Panc1 (cell line): ENCODE measurements at regions not wholly inside any gene's neighbourhood (a gene's known extent, or its start where the extent isn't known, plus 50 kb on each side); places are given as distances from the start of the nearest gene placed in this dataset.

Source experiments
- ATAC-seq: fragments of 200-7000 bp; cut with Tn5 transposase; 2 replicates; pipeline ENCODE4 v1.9.1; 2020; ENCODE audit warnings: mild to moderate bottlenecking, moderate library complexity
- BruUV-seq: library from RNA; stranded (reverse); fragments of 400-500 nt; replicated peaks from 2 replicates; lab custom pipeline; 2021; lab: Mats Ljungman, UMichigan
- CTCF ChIA-PET: fragments of 300-600 bp; sonication (Branson Sonifier 250); formaldehyde crosslinking; loops from one replicate; lab custom pipeline; 2022; ENCODE audit warnings: antibody characterized with exemption; lab: Charles Lee
- POLR2A ChIA-PET: fragments of 300-600 bp; sonication (Branson Sonifier 250); formaldehyde crosslinking; loops from one replicate; lab custom pipeline; 2022; ENCODE audit warnings: antibody characterized with exemption; lab: Charles Lee
- DNase-seq: peaks from one replicate; pipeline ENCODE4 v3.0.0-alpha.2; 2010; ENCODE audit warnings: low read depth, low spot score
- H3K27ac ChIP-seq: 2 replicates; pipeline ENCODE4 v1.5.1; 2011; ENCODE audit warnings: mild to moderate bottlenecking, low read length, inconsistent platforms
- H3K27me3 ChIP-seq: fragments of 200-500 bp; sonication (Bioruptor generic); 2 replicates; pipeline ENCODE4 v1.6.0; 2014; ENCODE audit warnings: low read length, inconsistent platforms; ENCODE audit not compliant: control insufficient read depth, insufficient read depth
- H3K36me3 ChIP-seq: fragments of 200-500 bp; sonication (Bioruptor generic); 2 replicates; pipeline ENCODE4 v1.5.1; 2014; ENCODE audit warnings: inconsistent platforms, mild to moderate bottlenecking, low read length, moderate library complexity; ENCODE audit not compliant: control insufficient read depth, insufficient read depth
- H3K4me1 ChIP-seq: 2 replicates; pipeline ENCODE4 v1.5.1; 2011; ENCODE audit warnings: inconsistent platforms, mild to moderate bottlenecking, low read length, moderate library complexity; ENCODE audit not compliant: control insufficient read depth, insufficient read depth
- H3K4me3 ChIP-seq, 2 experiments: 2 replicates each; pipeline ENCODE4 v1.5.1; 2011 to 2012; ENCODE audit warnings: low read depth in 2 of 2, low read length in 2 of 2, mild to moderate bottlenecking in 2 of 2, inconsistent platforms in 1 of 2, moderate library complexity in 1 of 2
- H3K9me3 ChIP-seq: fragments of 200-500 bp; sonication (Bioruptor generic); 2 replicates; pipeline ENCODE4 v1.5.1; 2014; ENCODE audit warnings: low read depth, mild to moderate bottlenecking, inconsistent platforms, low read length, moderate library complexity; ENCODE audit not compliant: control insufficient read depth, insufficient read depth
- CTCF ChIP-seq: fragments of 450-650 bp; IDR thresholded peaks from 2 replicates; pipeline ENCODE4 v1.5.1; 2017; ENCODE audit warnings: mild to moderate bottlenecking
- POLR2AphosphoS5 ChIP-seq: IDR thresholded peaks from 2 replicates; pipeline ENCODE4 v1.6.1; 2012; ENCODE audit warnings: mild to moderate bottlenecking, low read depth, low read length, moderate library complexity
- REST ChIP-seq, 2 experiments: IDR thresholded peaks; 2 replicates each; pipeline ENCODE4 v1.6.1; 2011 to 2012; ENCODE audit warnings: low read depth in 2 of 2, control low read depth in 1 of 2, low read length in 1 of 2, mild to moderate bottlenecking in 1 of 2, moderate library complexity in 1 of 2; ENCODE audit not compliant: insufficient read depth in 1 of 2
- SIN3A ChIP-seq: IDR thresholded peaks from 2 replicates; pipeline ENCODE4 v1.6.1; 2012; ENCODE audit warnings: low read depth, mild to moderate bottlenecking, low read length, moderate library complexity, borderline replicate concordance; ENCODE audit not compliant: insufficient read depth
- TCF7L2 ChIP-seq: IDR thresholded peaks from 2 replicates; pipeline ENCODE4 v1.6.1; 2011; ENCODE audit warnings: mild to moderate bottlenecking, low read depth, low read length, inconsistent platforms
- in situ Hi-C: cut with HindIII; loops from 2 replicates; pipeline ENCODE4 v1.10.0; 2016; ENCODE audit warnings: low sequenced_read_pairs, low pct_unique_long_range_greater_than_20kb
- intact Hi-C: fragments of 100-400 bp; cut with micrococcal nuclease; formaldehyde crosslinking; loops from one replicate; pipeline ENCODE4 v1.10.0; 2022; ENCODE audit not compliant: unreplicated experiment

GRCh38 chr5:124403281-124403680, 343.2 kb downstream of the ZNF608 start:
- Histone ChIP-seq H3K4me3 (no peak overlapping the region), H3K27me3 (no peaks in the 10 kb centered on the region), H3K27ac (no peak overlapping the region), H3K36me3 (no peaks in the 10 kb centered on the region), H3K4me1 (no peaks in the 10 kb centered on the region), H3K9me3 (no peaks in the 10 kb centered on the region)
- CTCF ChIA-PET = no interaction called here
- BruUV-seq = no TSS peak
- POLR2A ChIA-PET = no interaction called here
- in situ Hi-C loops = no loop called here
- intact Hi-C loops = no loop called here
- ATAC-seq (no peak), DNase-seq (no peak)
- TF ChIP-seq TCF7L2 (no peak), POLR2AphosphoS5 (no peak), REST (IDR thresholded peaks at IDR 0.05; ENCODE audit: insufficient read depth in 1 of 2, low read depth in 2 of 2, low read length in 1 of 2) (no peak), SIN3A (no peak), CTCF (no peak)

- ATAC-seq (no peak), DNase-seq (no peak)
- in situ Hi-C loops (no loop called here), intact Hi-C loops (no loop called here)
- ChIA-PET CTCF (no interaction called here), POLR2A (no interaction called here)
- Histone ChIP-seq H3K9me3 (no peaks in the 10 kb centered on the region), H3K4me1 (no peaks in the 10 kb centered on the region), H3K27ac (peak overlapping the region; percentile 30; the same call in 1 of the 2 replicates), H3K27me3 (no peaks in the 10 kb centered on the region), H3K4me3 (no peak overlapping the region), H3K36me3 (no peaks in the 10 kb centered on the region)
- no TSS peak for BruUV-seq
- TF ChIP-seq REST (IDR thresholded peaks at IDR 0.05; ENCODE audit: insufficient read depth in 1 of 2, low read depth in 2 of 2, low read length in 1 of 2) (no peak), POLR2AphosphoS5 (no peak), SIN3A (no peak), TCF7L2 (no peak), CTCF (no peak)
These were observed 344.3 kb downstream of the ZNF608 start for GRCh38 chr5:124402144-124402581.
